ENCODE measurements at regions not wholly inside any gene's neighbourhood (a gene's known extent, or its start where the extent isn't known, plus 50 kb on each side); places are given as distances from the start of the nearest gene placed in this dataset.

DNA sequence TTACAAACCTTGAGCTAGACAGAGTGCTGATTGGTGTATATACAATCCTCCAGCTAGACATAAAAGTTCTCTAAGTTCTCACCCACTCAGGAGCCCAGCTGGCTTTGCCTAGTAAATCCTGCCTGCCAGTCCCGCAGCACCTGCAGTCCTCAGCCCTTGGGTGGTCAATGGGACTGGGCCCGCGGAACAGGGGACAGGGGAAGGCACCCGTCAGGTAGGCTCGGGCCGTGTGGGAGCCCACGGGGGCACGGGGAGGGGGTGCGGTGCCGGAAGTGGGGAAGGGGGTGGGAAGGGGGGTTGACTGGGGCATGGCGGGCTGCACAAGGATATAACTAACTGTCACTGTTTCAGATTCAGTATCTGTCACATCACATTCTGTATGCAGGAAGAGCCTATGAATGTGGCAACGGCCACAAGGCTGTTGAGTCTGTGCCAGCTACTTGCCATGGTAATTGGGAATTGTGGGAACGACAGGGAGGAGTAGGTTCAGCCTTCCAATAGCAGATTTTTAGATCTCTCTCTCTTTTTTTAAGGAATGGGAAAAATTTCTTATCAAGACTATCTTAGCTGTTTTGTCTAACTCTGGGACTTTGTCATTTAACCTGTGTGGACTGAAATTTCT, 205.1 kb upstream of the PLPP4 start:
- H3K4me2 ChIP-seq (ENCODE audit: low read depth, low read length): no peak overlapping the region
- no peaks in the 10 kb centered on the region for H3K36me3 ChIP-seq (replicated peaks; ENCODE audit: insufficient read depth, low read length)
- H3K79me2 ChIP-seq (ENCODE audit: low read length): no peaks in the 10 kb centered on the region
- H3F3A ChIP-seq (ENCODE audit: insufficient read depth, low read length): no peaks in the 10 kb centered on the region
- no peak overlapping the region for H3K4me3 ChIP-seq (ENCODE audit: low read length)
- no peak for TF ChIP-seq EZH2phosphoT487 (IDR thresholded peaks at IDR 0.05; ENCODE audit: low read length)
- no peak for TF ChIP-seq EZH2 (optimal IDR thresholded peaks at IDR 0.05; ENCODE audit: low read depth, low read length)
- TF ChIP-seq, protein P1, sequence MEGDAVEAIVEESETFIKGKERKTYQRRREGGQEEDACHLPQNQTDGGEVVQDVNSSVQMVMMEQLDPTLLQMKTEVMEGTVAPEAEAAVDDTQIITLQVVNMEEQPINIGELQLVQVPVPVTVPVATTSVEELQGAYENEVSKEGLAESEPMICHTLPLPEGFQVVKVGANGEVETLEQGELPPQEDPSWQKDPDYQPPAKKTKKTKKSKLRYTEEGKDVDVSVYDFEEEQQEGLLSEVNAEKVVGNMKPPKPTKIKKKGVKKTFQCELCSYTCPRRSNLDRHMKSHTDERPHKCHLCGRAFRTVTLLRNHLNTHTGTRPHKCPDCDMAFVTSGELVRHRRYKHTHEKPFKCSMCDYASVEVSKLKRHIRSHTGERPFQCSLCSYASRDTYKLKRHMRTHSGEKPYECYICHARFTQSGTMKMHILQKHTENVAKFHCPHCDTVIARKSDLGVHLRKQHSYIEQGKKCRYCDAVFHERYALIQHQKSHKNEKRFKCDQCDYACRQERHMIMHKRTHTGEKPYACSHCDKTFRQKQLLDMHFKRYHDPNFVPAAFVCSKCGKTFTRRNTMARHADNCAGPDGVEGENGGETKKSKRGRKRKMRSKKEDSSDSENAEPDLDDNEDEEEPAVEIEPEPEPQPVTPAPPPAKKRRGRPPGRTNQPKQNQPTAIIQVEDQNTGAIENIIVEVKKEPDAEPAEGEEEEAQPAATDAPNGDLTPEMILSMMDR (IDR thresholded peaks at IDR 0.05; ENCODE audit: low read length): no peak
- no peak for DNase-seq
- no peaks in the 10 kb centered on the region for H3K9me2 ChIP-seq (replicated peaks; ENCODE audit: insufficient read depth, low read length)
- no peak overlapping the region for H3K9ac ChIP-seq (ENCODE audit: low read length)
- no peaks in the 10 kb centered on the region for H3K4me1 ChIP-seq (ENCODE audit: low read length)
- H3K27me3 ChIP-seq (replicated peaks; ENCODE audit: insufficient read depth, low read length): no peaks in the 10 kb centered on the region
- no peaks in the 10 kb centered on the region for H3K9me3 ChIP-seq (replicated peaks; ENCODE audit: insufficient read depth, low read length)
- no peaks in the 10 kb centered on the region for H4K20me1 ChIP-seq (ENCODE audit: insufficient read depth, low read length)
- H3K27ac ChIP-seq (ENCODE audit: low read length): no peak overlapping the region
- H2AFZ ChIP-seq (ENCODE audit: low read length): no peak overlapping the region

DNA sequence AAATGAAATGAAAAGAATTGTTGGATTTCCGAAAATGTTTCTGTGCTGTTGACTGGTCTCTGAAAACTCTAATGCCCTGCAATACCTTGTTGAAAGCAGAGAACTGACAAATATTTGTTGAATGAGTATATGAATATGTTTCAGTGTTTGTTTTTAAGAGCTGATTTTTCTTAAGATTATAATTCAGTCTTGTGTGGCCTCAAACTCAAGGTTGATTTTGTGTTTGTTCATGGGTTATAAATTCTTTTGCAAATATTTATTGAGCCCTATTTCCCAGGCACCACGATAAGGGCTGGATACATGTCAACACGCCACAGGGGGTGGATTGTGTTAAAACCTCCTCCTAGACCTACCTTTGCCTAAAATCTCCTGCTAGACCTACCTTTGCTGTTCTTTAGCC, 203.9 kb upstream of the PLPP4 start:
- Histone ChIP-seq H3K9ac (ENCODE audit: low read length) (no peak overlapping the region), H3K9me3 (replicated peaks; ENCODE audit: insufficient read depth, low read length) (no peaks in the 10 kb centered on the region), H3K79me2 (ENCODE audit: low read length) (no peaks in the 10 kb centered on the region), H3K4me1 (ENCODE audit: low read length) (no peaks in the 10 kb centered on the region), H3K27me3 (replicated peaks; ENCODE audit: insufficient read depth, low read length) (no peaks in the 10 kb centered on the region), H3F3A (ENCODE audit: insufficient read depth, low read length) (no peaks in the 10 kb centered on the region), H4K20me1 (ENCODE audit: insufficient read depth, low read length) (no peaks in the 10 kb centered on the region), H3K4me3 (ENCODE audit: low read length) (no peak overlapping the region), H3K9me2 (replicated peaks; ENCODE audit: insufficient read depth, low read length) (no peaks in the 10 kb centered on the region), H2AFZ (ENCODE audit: low read length) (no peak overlapping the region), H3K4me2 (ENCODE audit: low read depth, low read length) (no peak overlapping the region), H3K27ac (ENCODE audit: low read length) (no peak overlapping the region), H3K36me3 (replicated peaks; ENCODE audit: insufficient read depth, low read length) (no peaks in the 10 kb centered on the region)
- TF ChIP-seq EZH2 (optimal IDR thresholded peaks at IDR 0.05; ENCODE audit: low read depth, low read length): no peak
- TF ChIP-seq, protein P1 (IDR thresholded peaks at IDR 0.05; ENCODE audit: low read length): no peak
- TF ChIP-seq EZH2phosphoT487 (IDR thresholded peaks at IDR 0.05; ENCODE audit: low read length): no peak
- DNase-seq: no peak

DNA sequence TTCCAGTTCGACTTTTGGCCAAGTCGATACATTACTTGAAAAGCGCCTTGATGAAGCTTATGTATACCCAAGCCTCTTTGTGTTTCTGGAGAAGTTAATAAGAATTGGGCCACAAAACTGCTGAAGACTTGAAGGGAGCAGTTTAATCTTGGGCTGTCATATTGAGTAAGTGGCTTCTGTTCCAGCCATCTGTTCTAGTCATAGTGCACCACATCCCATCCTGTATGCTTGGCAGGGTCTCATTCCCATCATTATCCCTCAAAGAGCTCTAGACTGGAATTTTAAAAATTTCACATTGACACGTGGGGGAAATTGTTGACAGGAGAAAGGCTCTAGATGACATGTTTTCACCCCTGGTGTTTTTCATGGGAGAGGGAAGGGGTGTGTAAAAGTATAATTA, 196.6 kb upstream of the PLPP4 start:
- H3K4me1 ChIP-seq (ENCODE audit: low read length): no peaks in the 10 kb centered on the region
- H3F3A ChIP-seq (ENCODE audit: insufficient read depth, low read length): no peaks in the 10 kb centered on the region
- TF ChIP-seq EZH2phosphoT487 (IDR thresholded peaks at IDR 0.05; ENCODE audit: low read length): no peak
- no peak for TF ChIP-seq EZH2 (optimal IDR thresholded peaks at IDR 0.05; ENCODE audit: low read depth, low read length)
- TF ChIP-seq, protein P1 (IDR thresholded peaks at IDR 0.05; ENCODE audit: low read length): no peak
- H3K9me3 ChIP-seq (replicated peaks; ENCODE audit: insufficient read depth, low read length): no peaks in the 10 kb centered on the region
- no peaks in the 10 kb centered on the region for H4K20me1 ChIP-seq (ENCODE audit: insufficient read depth, low read length)
- H3K79me2 ChIP-seq (ENCODE audit: low read length): no peaks in the 10 kb centered on the region
- no peak overlapping the region for H3K4me3 ChIP-seq (ENCODE audit: low read length)
- H3K9ac ChIP-seq (ENCODE audit: low read length): no peak overlapping the region
- H3K36me3 ChIP-seq (replicated peaks; ENCODE audit: insufficient read depth, low read length): no peaks in the 10 kb centered on the region
- no peak overlapping the region for H2AFZ ChIP-seq (ENCODE audit: low read length)
- H3K27me3 ChIP-seq (replicated peaks; ENCODE audit: insufficient read depth, low read length): no peaks in the 10 kb centered on the region
- no peak for DNase-seq
- no peak overlapping the region for H3K4me2 ChIP-seq (ENCODE audit: low read depth, low read length)
- H3K9me2 ChIP-seq (replicated peaks; ENCODE audit: insufficient read depth, low read length): no peaks in the 10 kb centered on the region
- no peak overlapping the region for H3K27ac ChIP-seq (ENCODE audit: low read length)
